CD4-positive, alpha-beta memory T cell (primary cell): ENCODE measurements at regions not wholly inside any gene's neighbourhood (a gene's known extent, or its start where the extent isn't known, plus 50 kb on each side); places are given as distances from the start of the nearest gene placed in this dataset.

ENCODE experiments used
- CTCF ChIA-PET: fragments of 350-600 bp; sonication (Branson Sonifier 250); formaldehyde crosslinking; loops from one replicate; lab custom pipeline; 2021; ENCODE audit warnings: inconsistent platforms; ENCODE audit not compliant: partially characterized antibody; lab: Charles Lee
- POLR2A ChIA-PET: fragments of 350-600 bp; sonication (Branson Sonifier 250); formaldehyde crosslinking; loops from one replicate; lab custom pipeline; 2021; ENCODE audit not compliant: partially characterized antibody; lab: Charles Lee
- DNase-seq, 5 donors: peaks; one replicate each; pipeline versions ENCODE4 v3.0.0 to v3.0.0-alpha.2; 2020 to 2022; ENCODE audit warnings: mixed read lengths in 1 of 5
- H3K27ac ChIP-seq: one replicate; pipeline ENCODE4 v1.7.0; 2013; ENCODE audit warnings: low read depth, low read length
- H3K27me3 ChIP-seq: 2 replicates; pipeline ENCODE4 v1.7.0; 2013; ENCODE audit warnings: mild to moderate bottlenecking, low read length, moderate library complexity; ENCODE audit not compliant: insufficient read depth
- H3K36me3 ChIP-seq: 2 replicates; pipeline ENCODE4 v1.7.0; 2013; ENCODE audit warnings: mild to moderate bottlenecking, low read length, moderate library complexity; ENCODE audit not compliant: insufficient read depth
- H3K4me1 ChIP-seq: 2 replicates; pipeline ENCODE4 v1.7.0; 2013; ENCODE audit warnings: mild to moderate bottlenecking, low read length, moderate library complexity; ENCODE audit not compliant: insufficient read depth
- H3K4me3 ChIP-seq, 2 donors: one replicate each; pipeline ENCODE4 v1.7.0; 2013; ENCODE audit warnings: low read length in 2 of 2, mild to moderate bottlenecking in 1 of 2
- H3K9me3 ChIP-seq, 2 donors: one replicate each; pipeline ENCODE4 v1.7.0; 2013; ENCODE audit warnings: low read length in 2 of 2, control low read depth in 1 of 2; ENCODE audit not compliant: control insufficient read depth in 1 of 2
- H3K27ac Mint-ChIP-seq, 7 donors: one replicate each; pipeline ENCODE4 v1.8.0; 2020 to 2021; ENCODE audit warnings: mixed read lengths in 7 of 7, mild to moderate bottlenecking in 6 of 7, inconsistent platforms in 3 of 7, moderate library complexity in 3 of 7
- H3K27me3 Mint-ChIP-seq, 2 donors: one replicate each; pipeline ENCODE4 v1.8.0; 2020 to 2021; ENCODE audit warnings: mixed read lengths in 2 of 2
- H3K36me3 Mint-ChIP-seq, 2 donors: one replicate each; pipeline ENCODE4 v1.8.0; 2020 to 2021; ENCODE audit warnings: mixed read lengths in 2 of 2, inconsistent platforms in 1 of 2, mild to moderate bottlenecking in 1 of 2
- H3K4me1 Mint-ChIP-seq, 4 donors: one replicate each; pipeline ENCODE4 v1.8.0; 2020 to 2021; ENCODE audit warnings: mixed read lengths in 4 of 4, mild to moderate bottlenecking in 1 of 4
- H3K4me3 Mint-ChIP-seq, 8 donors: one replicate each; pipeline ENCODE4 v1.8.0; 2020 to 2021; ENCODE audit warnings: mixed read lengths in 8 of 8, mild to moderate bottlenecking in 7 of 8, moderate library complexity in 6 of 8, inconsistent platforms in 3 of 8
- H3K9me3 Mint-ChIP-seq, 8 donors: one replicate each; pipeline ENCODE4 v1.8.0; 2020 to 2021; ENCODE audit warnings: mixed read lengths in 8 of 8, mild to moderate bottlenecking in 5 of 8, inconsistent platforms in 3 of 8, moderate library complexity in 1 of 8
- intact Hi-C: fragments of 100-400 bp; cut with micrococcal nuclease; formaldehyde crosslinking; loops from one replicate; pipeline ENCODE4 v1.15.1; 2023

GRCh38 chr16:27692576-27692975 lies 142.6 kb downstream of the KATNIP start:
- Histone ChIP-seq H3K27ac (no peak overlapping the region), H3K4me1 (no peaks in the 10 kb centered on the region), H3K27me3 (no peaks in the 10 kb centered on the region), H3K36me3 (no peaks in the 10 kb centered on the region), H3K9me3 (no peaks in the 10 kb centered on the region), H3K4me3 (no peak overlapping the region)
- Mint-ChIP-seq H3K27ac (no peak overlapping the region), H3K9me3 (peaks cover 0 to 2% (median 0%) of the 10 kb centered on the region in 8 donors), H3K36me3 (peaks cover 1 to 6% of the 10 kb centered on the region in 2 donors), H3K27me3 (no peaks in the 10 kb centered on the region), H3K4me1 (peaks cover 0 to 5% (median under 1%) of the 10 kb centered on the region in 4 donors), H3K4me3 (no peak overlapping the region)
- ChIA-PET POLR2A (no interaction called here), CTCF (no interaction called here)
- intact Hi-C loops, result no loop called here
- no peak for DNase-seq

DNA sequence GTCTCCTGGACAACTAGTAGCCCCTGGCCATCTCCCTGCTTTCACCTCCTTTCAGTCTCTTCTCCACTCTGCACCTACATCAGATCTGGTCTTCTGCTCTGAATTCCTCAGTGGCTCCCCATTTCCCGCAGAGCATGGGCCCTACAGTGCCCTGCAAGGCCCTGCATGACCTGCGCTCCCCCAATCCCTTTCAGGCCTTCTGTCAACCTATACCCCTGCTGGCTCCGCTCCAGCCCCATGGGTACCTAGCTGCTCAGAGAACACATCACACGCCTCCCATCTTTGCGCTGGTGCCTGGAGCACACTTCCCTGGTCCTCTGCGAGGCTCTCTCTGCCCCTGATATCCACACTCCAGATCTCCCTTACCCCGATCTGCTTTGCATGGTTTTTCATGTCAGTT lies 145.2 kb downstream of the KATNIP start:
- Mint-ChIP-seq H3K36me3 (peaks cover 15 to 26% of the 10 kb centered on the region in 2 donors), H3K9me3 (peaks cover 0 to 2% (median 0%) of the 10 kb centered on the region in 8 donors), H3K27me3 (no peaks in the 10 kb centered on the region), H3K4me3 (no peak overlapping the region), H3K27ac (peak overlapping the region in 1 of 7 donors; percentile 7), H3K4me1 (peaks cover 0 to 5% (median 1%) of the 10 kb centered on the region in 4 donors)
- no peak for DNase-seq
- intact Hi-C loops, result no loop called here
- POLR2A ChIA-PET, result no interaction called here
- CTCF ChIA-PET, result no interaction called here
- no peaks in the 10 kb centered on the region for H3K36me3 ChIP-seq
- no peaks in the 10 kb centered on the region for H3K4me1 ChIP-seq
- no peaks in the 10 kb centered on the region for H3K27me3 ChIP-seq
- no peak overlapping the region for H3K4me3 ChIP-seq
- no peaks in the 10 kb centered on the region for H3K9me3 ChIP-seq
- no peak overlapping the region for H3K27ac ChIP-seq

- Mint-ChIP-seq H3K4me3 (no peak overlapping the region), H3K36me3 (peaks cover 18 to 33% of the 10 kb centered on the region in 2 donors), H3K4me1 (peaks cover 0 to 1% (median 0%) of the 10 kb centered on the region in 4 donors), H3K27me3 (no peaks in the 10 kb centered on the region), H3K9me3 (peaks cover 0 to 2% (median 0%) of the 10 kb centered on the region in 8 donors), H3K27ac (no peak overlapping the region)
- no peaks in the 10 kb centered on the region for H3K27me3 ChIP-seq
- DNase-seq, result no peak
- no peak overlapping the region for H3K4me3 ChIP-seq
- H3K36me3 ChIP-seq, result no peaks in the 10 kb centered on the region
- POLR2A ChIA-PET, result no interaction called here
- no peak overlapping the region for H3K27ac ChIP-seq
- no peaks in the 10 kb centered on the region for H3K4me1 ChIP-seq
- intact Hi-C loops, result no loop called here
- H3K9me3 ChIP-seq, result no peaks in the 10 kb centered on the region
- CTCF ChIA-PET, result no interaction called here
Measured at GRCh38 chr16:27698266-27698665, 148.3 kb downstream of the KATNIP start.

GRCh38 chr16:27698746-27699145 lies 148.8 kb downstream of the KATNIP start:
- peaks cover 0 to 2% (median 0%) of the 10 kb centered on the region in 8 donors for H3K9me3 Mint-ChIP-seq

GRCh38 chr16:27699540-27699939 lies 149.6 kb downstream of the KATNIP start:
- H3K27me3 Mint-ChIP-seq, result no peaks in the 10 kb centered on the region
- peaks cover 0 to 1% (median 0%) of the 10 kb centered on the region in 4 donors for H3K4me1 Mint-ChIP-seq
- H3K27ac ChIP-seq, result no peak overlapping the region
- intact Hi-C loops, result no loop called here
- no peak for DNase-seq
- H3K4me1 ChIP-seq, result no peaks in the 10 kb centered on the region
- H3K27me3 ChIP-seq, result no peaks in the 10 kb centered on the region
- peaks cover 28 to 42% of the 10 kb centered on the region in 2 donors for H3K36me3 Mint-ChIP-seq
- peaks cover 0 to 2% (median 0%) of the 10 kb centered on the region in 8 donors for H3K9me3 Mint-ChIP-seq
- no peak overlapping the region for H3K4me3 Mint-ChIP-seq
- no peaks in the 10 kb centered on the region for H3K36me3 ChIP-seq
- ChIA-PET POLR2A (no interaction called here), CTCF (no interaction called here)
- no peak overlapping the region for H3K27ac Mint-ChIP-seq
- H3K4me3 ChIP-seq, result no peak overlapping the region
- H3K9me3 ChIP-seq, result no peaks in the 10 kb centered on the region

More at GRCh38 chr16:27698746-27699145, 148.8 kb downstream of the KATNIP start:
- CTCF ChIA-PET, result no interaction called here
- Histone ChIP-seq H3K9me3 (no peaks in the 10 kb centered on the region), H3K36me3 (no peaks in the 10 kb centered on the region), H3K27me3 (no peaks in the 10 kb centered on the region), H3K27ac (no peak overlapping the region), H3K4me1 (no peaks in the 10 kb centered on the region), H3K4me3 (no peak overlapping the region)
- no peak overlapping the region for H3K27ac Mint-ChIP-seq
- POLR2A ChIA-PET, result no interaction called here
- H3K27me3 Mint-ChIP-seq, result no peaks in the 10 kb centered on the region
- no peak for DNase-seq
- H3K4me1 Mint-ChIP-seq, result peaks cover 0 to 1% (median 0%) of the 10 kb centered on the region in 4 donors
- peaks cover 20 to 34% of the 10 kb centered on the region in 2 donors for H3K36me3 Mint-ChIP-seq
- intact Hi-C loops, result no loop called here
- H3K4me3 Mint-ChIP-seq, result no peak overlapping the region

GRCh38 chr16:27700304-27700995 lies 150.5 kb downstream of the KATNIP start:
- Histone ChIP-seq H3K4me3 (no peak overlapping the region), H3K27ac (no peak overlapping the region), H3K4me1 (no peaks in the 10 kb centered on the region), H3K27me3 (no peaks in the 10 kb centered on the region), H3K9me3 (no peaks in the 10 kb centered on the region), H3K36me3 (no peaks in the 10 kb centered on the region)
- peaks cover 0 to 1% (median 0%) of the 10 kb centered on the region in 4 donors for H3K4me1 Mint-ChIP-seq
- no peak overlapping the region for H3K4me3 Mint-ChIP-seq
- H3K27ac Mint-ChIP-seq, result no peak overlapping the region
- DNase-seq, result no peak
- POLR2A ChIA-PET, result no interaction called here
- CTCF ChIA-PET, result no interaction called here
- intact Hi-C loops, result no loop called here
- peaks cover 0 to 2% (median 0%) of the 10 kb centered on the region in 8 donors for H3K9me3 Mint-ChIP-seq
- H3K36me3 Mint-ChIP-seq, result peaks cover 33 to 48% of the 10 kb centered on the region in 2 donors
- no peaks in the 10 kb centered on the region for H3K27me3 Mint-ChIP-seq

GRCh38 chr16:27701381-27701780 lies 151.4 kb downstream of the KATNIP start:
- peaks cover 33 to 51% of the 10 kb centered on the region in 2 donors for H3K36me3 Mint-ChIP-seq
- intact Hi-C loops, result no loop called here
- CTCF ChIA-PET, result interaction anchor here (1.1 kb wide), 1 partner anchor 62 kb away, joined by 3 read pairs; no protein-coding TSS in a partner anchor

More at GRCh38 chr16:27701381-27701780, 151.4 kb downstream of the KATNIP start:
- Mint-ChIP-seq H3K9me3 (peaks cover 0 to 1% (median 0%) of the 10 kb centered on the region in 8 donors), H3K27me3 (no peaks in the 10 kb centered on the region), H3K27ac (peak overlapping the region in 1 of 7 donors; percentile 37), H3K4me3 (no peak overlapping the region), H3K4me1 (peaks cover 0 to 1% (median 0%) of the 10 kb centered on the region in 4 donors)
- H3K4me3 ChIP-seq, result no peak overlapping the region
- POLR2A ChIA-PET, result no interaction called here
- no peak for DNase-seq
- H3K36me3 ChIP-seq, result no peaks in the 10 kb centered on the region
- no peak overlapping the region for H3K27ac ChIP-seq
- no peaks in the 10 kb centered on the region for H3K9me3 ChIP-seq
- H3K27me3 ChIP-seq, result no peaks in the 10 kb centered on the region
- no peaks in the 10 kb centered on the region for H3K4me1 ChIP-seq
